H1 (cell line): ENCODE measurements at regions not wholly inside any gene's neighbourhood (a gene's known extent, or its start where the extent isn't known, plus 50 kb on each side); places are given as distances from the start of the nearest gene placed in this dataset.

ENCODE experiments used
- CTCF ChIA-PET: fragments of 300-600 bp; sonication (Branson Sonifier 250); formaldehyde crosslinking; loops from one replicate; lab custom pipeline; 2021; ENCODE audit not compliant: partially characterized antibody; lab: Charles Lee
- POLR2A ChIA-PET: fragments of 300-600 bp; sonication (Branson Sonifier 250); formaldehyde crosslinking; loops from one replicate; lab custom pipeline; 2021; ENCODE audit warnings: inconsistent platforms; ENCODE audit not compliant: partially characterized antibody; lab: Charles Lee
- DNase-seq, 2 experiments: peaks; one replicate each; pipeline versions ENCODE4 v3.0.0 to v3.0.0-alpha.2; 2010 to 2022; ENCODE audit warnings: low spot score in 2 of 2, low read depth in 1 of 2, mixed read lengths in 1 of 2
- FAIRE-seq: peaks from 2 replicates; lab custom pipeline; 2011; peaks lifted over from hg19 to GRCh38; lab: Jason Lieb, UNC
- H2AFZ ChIP-seq: 2 replicates; pipeline ENCODE4 v1.8.1; 2012; ENCODE audit warnings: low read length, inconsistent platforms
- H2AK5ac ChIP-seq: 2 replicates; pipeline ENCODE4 v1.6.1; 2013; ENCODE audit warnings: low read depth, low read length
- H2BK120ac ChIP-seq: replicated peaks from 2 replicates; pipeline ENCODE3; 2013; ENCODE audit warnings: low read depth, low read length, inconsistent platforms
- H2BK12ac ChIP-seq: 2 replicates; pipeline ENCODE4 v1.6.1; 2013; ENCODE audit warnings: low read depth, low read length
- H2BK15ac ChIP-seq: 2 replicates; pipeline ENCODE4 v1.6.1; 2013; ENCODE audit warnings: low read length
- H2BK20ac ChIP-seq: 2 replicates; pipeline ENCODE4 v1.6.1; 2013; ENCODE audit warnings: low read length
- H2BK5ac ChIP-seq: 2 replicates; pipeline ENCODE4 v1.6.1; 2013; ENCODE audit warnings: low read depth, low read length
- H3K14ac ChIP-seq: 2 replicates; pipeline ENCODE4 v1.6.1; 2013; ENCODE audit warnings: inconsistent platforms; ENCODE audit not compliant: insufficient read length
- H3K18ac ChIP-seq: 2 replicates; pipeline ENCODE4 v1.6.1; 2013; ENCODE audit warnings: low read length; ENCODE audit errors: extremely low read depth
- H3K23ac ChIP-seq: 2 replicates; pipeline ENCODE4 v1.6.1; 2013; ENCODE audit warnings: inconsistent platforms; ENCODE audit not compliant: insufficient read length
- H3K23me2 ChIP-seq: 2 replicates; pipeline ENCODE4 v1.6.1; 2013; ENCODE audit warnings: low read depth, low read length
- H3K27ac ChIP-seq: 2 replicates; pipeline ENCODE4 v1.6.1; 2011; ENCODE audit warnings: low read depth, low read length, inconsistent platforms
- H3K27me3 ChIP-seq, 4 experiments: replicated peaks in 1 of 4; 1 replicate in 1 of 4; 2 replicates in 3 of 4; pipeline versions ENCODE4 v1.6.1 to v1.8.1; 2011 to 2013; ENCODE audit warnings: low read length in 3 of 4, mild to moderate bottlenecking in 3 of 4, inconsistent platforms in 2 of 4, mixed read lengths in 2 of 4, moderate library complexity in 1 of 4; ENCODE audit not compliant: control insufficient read depth in 3 of 4, insufficient read depth in 3 of 4; ENCODE audit errors: extremely low read depth in 1 of 4
- H3K36me3 ChIP-seq, 4 experiments: 2 replicates each; pipeline versions ENCODE4 v1.6.1 to v1.8.1; 2011 to 2013; ENCODE audit warnings: mild to moderate bottlenecking in 4 of 4, low read length in 3 of 4, moderate library complexity in 2 of 4, control low read depth in 1 of 4, inconsistent platforms in 1 of 4; ENCODE audit not compliant: insufficient read depth in 4 of 4, control insufficient read depth in 2 of 4
- H3K4ac ChIP-seq: replicated peaks from 2 replicates; pipeline ENCODE3; 2013; ENCODE audit warnings: low read length, low read depth, mixed read lengths, inconsistent platforms; ENCODE audit not compliant: insufficient read length
- H3K4me1 ChIP-seq, 4 experiments: replicated peaks in 1 of 4; 1 replicate in 1 of 4; 2 replicates in 3 of 4; pipeline versions ENCODE4 v1.6.1 to v1.8.1; 2011 to 2013; ENCODE audit warnings: low read length in 3 of 4, inconsistent platforms in 2 of 4, mixed read lengths in 1 of 4; ENCODE audit not compliant: insufficient read depth in 4 of 4, control insufficient read depth in 3 of 4
- H3K4me2 ChIP-seq, 2 experiments: 2 replicates each; pipeline versions ENCODE4 v1.6.1 to v1.8.1; 2011 to 2013; ENCODE audit warnings: low read depth in 2 of 2, low read length in 2 of 2, control low read depth in 1 of 2, inconsistent platforms in 1 of 2, mild to moderate bottlenecking in 1 of 2; ENCODE audit not compliant: insufficient read depth in 1 of 2
- H3K4me3 ChIP-seq, 4 experiments: fragments of 200-600, 300-600 bp in 1 of 4; sonication (generic), shearing (Covaris generic), sonication (Bioruptor Twin) in 1 of 4; 2 replicates each; pipeline versions ENCODE4 v1.5.1 to v1.8.1; 2011 to 2016; ENCODE audit warnings: low read length in 4 of 4, low read depth in 3 of 4, control low read depth in 2 of 4, inconsistent platforms in 2 of 4, mild to moderate bottlenecking in 2 of 4, mixed read lengths in 1 of 4, moderate library complexity in 1 of 4; ENCODE audit not compliant: insufficient read depth in 2 of 4; ENCODE audit errors: extremely low read depth in 1 of 4
- H3K56ac ChIP-seq: replicated peaks from 2 replicates; pipeline ENCODE3; 2013; ENCODE audit warnings: low read depth, mild to moderate bottlenecking, mixed read lengths, low read length, inconsistent platforms; ENCODE audit not compliant: insufficient read length
- H3K79me1 ChIP-seq: 2 replicates; pipeline ENCODE4 v1.6.1; 2013; ENCODE audit warnings: low read depth, low read length, control low read depth
- H3K79me2 ChIP-seq, 2 experiments: 2 replicates each; pipeline versions ENCODE4 v1.6.1 to v1.8.1; 2012 to 2013; ENCODE audit warnings: low read length in 2 of 2, mild to moderate bottlenecking in 2 of 2, inconsistent platforms in 1 of 2; ENCODE audit not compliant: insufficient read depth in 2 of 2, control insufficient read depth in 1 of 2
- H3K9ac ChIP-seq, 4 experiments: replicated peaks in 1 of 4; 1 replicate in 1 of 4; 2 replicates in 3 of 4; pipeline versions ENCODE4 v1.6.1 to v1.8.1; 2011 to 2013; ENCODE audit warnings: low read depth in 3 of 4, low read length in 3 of 4, control low read depth in 2 of 4, mild to moderate bottlenecking in 2 of 4, moderate library complexity in 2 of 4, inconsistent platforms in 1 of 4; ENCODE audit errors: extremely low read depth in 1 of 4
- H3K9me3 ChIP-seq, 2 experiments: 2 replicates each; pipeline versions ENCODE4 v1.6.1 to v1.8.1; 2012 to 2013; ENCODE audit warnings: mild to moderate bottlenecking in 2 of 2, moderate library complexity in 2 of 2, control low read depth in 1 of 2, inconsistent platforms in 1 of 2, low read depth in 1 of 2, low read length in 1 of 2, mixed read lengths in 1 of 2; ENCODE audit not compliant: insufficient read depth in 2 of 2
- H4K20me1 ChIP-seq, 2 experiments: replicated peaks in 1 of 2; 2 replicates each; pipeline versions ENCODE3 to v1.8.1; 2011 to 2013; ENCODE audit warnings: inconsistent platforms in 2 of 2, low read length in 2 of 2, mild to moderate bottlenecking in 1 of 2; ENCODE audit not compliant: insufficient read depth in 2 of 2, control insufficient read depth in 1 of 2
- H4K5ac ChIP-seq: 2 replicates; pipeline ENCODE4 v1.6.1; 2013; ENCODE audit warnings: low read length, low read depth, mixed read lengths, inconsistent platforms; ENCODE audit not compliant: insufficient read length
- H4K8ac ChIP-seq: 2 replicates; pipeline ENCODE4 v1.8.0; 2013; ENCODE audit warnings: mild to moderate bottlenecking, moderate library complexity, low read length, inconsistent platforms; ENCODE audit not compliant: insufficient read depth; ENCODE audit errors: extremely low read depth
- H4K91ac ChIP-seq: replicated peaks from 2 replicates; pipeline ENCODE3; 2013; ENCODE audit warnings: low read length, mixed read lengths, inconsistent platforms; ENCODE audit not compliant: insufficient read length
- ATF3 ChIP-seq: IDR thresholded peaks from 2 replicates; pipeline ENCODE4 v1.6.1; 2011; ENCODE audit warnings: low read depth, mild to moderate bottlenecking, low read length; ENCODE audit not compliant: insufficient read depth
- CHD2 ChIP-seq: IDR thresholded peaks from 2 replicates; pipeline ENCODE4 v1.6.1; 2012; ENCODE audit warnings: low read length, improper control_type of control experiment
- EZH2 ChIP-seq: fragments of 200-600 bp; sonication (generic); IDR thresholded peaks from 2 replicates; pipeline ENCODE4 v1.7.1; 2012; ENCODE audit warnings: low read depth, mild to moderate bottlenecking, moderate library complexity, low read length, inconsistent platforms; ENCODE audit not compliant: severe bottlenecking
- JUND ChIP-seq: IDR thresholded peaks from 2 replicates; pipeline ENCODE4 v1.6.1; 2011; ENCODE audit warnings: mild to moderate bottlenecking, improper control_type of control experiment, low read length
- KDM4A ChIP-seq: IDR thresholded peaks from one replicate; pipeline ENCODE4 v1.7.1; 2012; ENCODE audit warnings: low read depth, mild to moderate bottlenecking, moderate library complexity, low read length, inconsistent platforms; ENCODE audit not compliant: severe bottlenecking
- TAF7 ChIP-seq: optimal IDR thresholded peaks from 2 replicates; pipeline ENCODE3; 2011; ENCODE audit warnings: low read depth, mild to moderate bottlenecking, inconsistent platforms, low read length, moderate library complexity, borderline replicate concordance
- TBP ChIP-seq: IDR thresholded peaks from 2 replicates; pipeline ENCODE4 v1.6.1; 2011; ENCODE audit warnings: low read depth, low read length, improper control_type of control experiment
- ZNF274 ChIP-seq: IDR thresholded peaks from 2 replicates; pipeline ENCODE4 v1.7.0; 2012; ENCODE audit warnings: low read length, borderline replicate concordance; ENCODE audit errors: extremely low read depth
- WGBS, 2 experiments: shearing (Covaris generic) in 1 of 2; methylation state at CpG; one replicate each; pipeline versions ENCODE4 v1.1.6 to v1.1.7; 2013 to 2015; ENCODE audit warnings: low lambda C conversion rate in 2 of 2, mixed read lengths in 2 of 2, inconsistent platforms in 1 of 2, low coverage in 1 of 2, missing lambda C conversion rate in 1 of 2; ENCODE audit not compliant: insufficient replicate concordance in 2 of 2, insufficient coverage in 1 of 2, insufficient read length in 1 of 2; ENCODE audit errors: extremely low coverage in 1 of 2, missing lambda C conversion rate in 1 of 2; 5-methylcytosine and 5-hydroxymethylcytosine counted together

DNA sequence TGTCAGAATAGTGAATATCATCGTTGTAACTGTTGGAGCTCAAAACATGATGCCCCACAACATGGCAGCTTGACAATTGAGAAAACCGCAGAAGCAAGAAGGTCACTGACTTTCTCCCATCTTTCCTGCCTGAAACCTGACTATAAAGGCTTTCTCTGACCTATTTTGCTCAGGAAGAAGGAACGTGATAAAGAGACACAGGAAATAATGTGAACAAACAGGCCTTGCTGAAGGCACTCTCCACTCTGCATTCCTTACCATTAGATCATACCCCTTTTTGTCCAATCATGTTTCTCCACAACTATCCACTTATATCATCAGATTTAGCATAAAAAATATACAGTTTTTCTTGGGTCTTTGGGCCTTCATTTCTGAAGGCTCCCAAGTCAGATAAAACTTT lies 916.8 kb downstream of the METTL15 start:
- Histone ChIP-seq H3K9me3 (peaks cover 3 to 12% of the 10 kb centered on the region in 2 experiments; a peak in 3 of 4 replicates), H3K4me2 (no peak overlapping the region), H3K56ac (no peak overlapping the region), H3K27me3 (no peaks in the 10 kb centered on the region), H2AFZ (no peak overlapping the region), H3K23ac (no peak overlapping the region), H4K91ac (no peak overlapping the region), H2BK120ac (no peak overlapping the region), H3K79me1 (no peaks in the 10 kb centered on the region), H2BK15ac (no peak overlapping the region), H4K8ac (no peak overlapping the region), H3K79me2 (no peaks in the 10 kb centered on the region), H3K27ac (no peak overlapping the region), H3K18ac (no peak overlapping the region), H2BK12ac (no peak overlapping the region), H4K20me1 (no peaks in the 10 kb centered on the region), H3K4me1 (no peaks in the 10 kb centered on the region; a peak in 1 of 7 replicates), H4K5ac (no peak overlapping the region), H3K4ac (no peak overlapping the region), H2BK5ac (no peak overlapping the region), H3K36me3 (no peaks in the 10 kb centered on the region; a peak in 1 of 8 replicates), H2AK5ac (no peak overlapping the region), H3K9ac (no peak overlapping the region), H2BK20ac (no peak overlapping the region), H3K23me2 (no peaks in the 10 kb centered on the region), H3K14ac (no peak overlapping the region), H3K4me3 (no peak overlapping the region)
- DNase-seq (no peak), FAIRE-seq (no peak)
- CTCF ChIA-PET, result no interaction called here
- POLR2A ChIA-PET, result no interaction called here
- 94% methylated on average over 3 of the region's 3 CpGs; no CpG with 5 or more reads in 1 of the 2 experiments for WGBS, 2 experiments
- TF ChIP-seq TAF7 (no peak), ATF3 (no peak), EZH2 (no peak), TBP (no peak), KDM4A (no peak), ZNF274 (no peak), CHD2 (no peak), JUND (no peak)
